Ovary (tissue), 3 donors: ENCODE measurements at regions not wholly inside any gene's neighbourhood (a gene's known extent, or its start where the extent isn't known, plus 50 kb on each side); places are given as distances from the start of the nearest gene placed in this dataset.

Experiments
- EP300 ChIP-seq: sonication (generic); formaldehyde crosslinking; IDR thresholded peaks from one replicate; pipeline ENCODE4 v1.6.1; 2017; ENCODE audit warnings: antibody characterized with exemption
- POLR2A ChIP-seq: fragments of 450-650 bp; IDR thresholded peaks from one replicate; pipeline ENCODE4 v1.6.1; 2017; ENCODE audit warnings: antibody characterized with exemption, mild to moderate bottlenecking, moderate library complexity
- TF ChIP-seq, protein P1 (sequence below), 3 donors: fragments of 450-650 bp in 2 of 3; fragments of 200-600 bp in 1 of 3; IDR thresholded peaks; one replicate each; pipeline versions ENCODE4 v1.5.1 to v1.8.0; 2016 to 2022; ENCODE audit warnings: antibody characterized with exemption in 3 of 3, mild to moderate bottlenecking in 1 of 3
- donor health status: DM: no; HTN: no; CAD: no.

GRCh38 chr6:22150368-22151035, 146.3 kb downstream of the PRL start:
- TF ChIP-seq, protein P1, sequence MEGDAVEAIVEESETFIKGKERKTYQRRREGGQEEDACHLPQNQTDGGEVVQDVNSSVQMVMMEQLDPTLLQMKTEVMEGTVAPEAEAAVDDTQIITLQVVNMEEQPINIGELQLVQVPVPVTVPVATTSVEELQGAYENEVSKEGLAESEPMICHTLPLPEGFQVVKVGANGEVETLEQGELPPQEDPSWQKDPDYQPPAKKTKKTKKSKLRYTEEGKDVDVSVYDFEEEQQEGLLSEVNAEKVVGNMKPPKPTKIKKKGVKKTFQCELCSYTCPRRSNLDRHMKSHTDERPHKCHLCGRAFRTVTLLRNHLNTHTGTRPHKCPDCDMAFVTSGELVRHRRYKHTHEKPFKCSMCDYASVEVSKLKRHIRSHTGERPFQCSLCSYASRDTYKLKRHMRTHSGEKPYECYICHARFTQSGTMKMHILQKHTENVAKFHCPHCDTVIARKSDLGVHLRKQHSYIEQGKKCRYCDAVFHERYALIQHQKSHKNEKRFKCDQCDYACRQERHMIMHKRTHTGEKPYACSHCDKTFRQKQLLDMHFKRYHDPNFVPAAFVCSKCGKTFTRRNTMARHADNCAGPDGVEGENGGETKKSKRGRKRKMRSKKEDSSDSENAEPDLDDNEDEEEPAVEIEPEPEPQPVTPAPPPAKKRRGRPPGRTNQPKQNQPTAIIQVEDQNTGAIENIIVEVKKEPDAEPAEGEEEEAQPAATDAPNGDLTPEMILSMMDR (IDR thresholded peaks at IDR 0.05), result no peak
- no peak for TF ChIP-seq POLR2A
- TF ChIP-seq EP300, result no peak
